IMR-90 (cell line): ENCODE measurements at regions not wholly inside any gene's neighbourhood (a gene's known extent, or its start where the extent isn't known, plus 50 kb on each side); places are given as distances from the start of the nearest gene placed in this dataset.

Experiments
- ATAC-seq: fragments of 200-7000 bp; cut with Tn5 transposase; 2 replicates; pipeline ENCODE4 v1.9.1; 2020; ENCODE audit warnings: low read depth, mild to moderate bottlenecking, moderate library complexity
- BruUV-seq: library from RNA; stranded (reverse); fragments of 400-500 nt; replicated peaks from 2 replicates; lab custom pipeline; 2021; lab: Mats Ljungman, UMichigan
- CTCF ChIA-PET: fragments of 300-600 bp; formaldehyde crosslinking; extraction: SDS; loops from one replicate; lab custom pipeline; 2021; ENCODE audit warnings: antibody characterized with exemption; lab: Yijun Ruan, JAX
- POLR2A ChIA-PET: fragments of 300-600 bp; sonication (Branson Sonifier 250); formaldehyde crosslinking; loops from one replicate; lab custom pipeline; 2022; ENCODE audit warnings: antibody characterized with exemption; ENCODE audit not compliant: unreplicated experiment; lab: Charles Lee
- DNase-seq: peaks from one replicate; pipeline ENCODE4 v3.0.0; 2013
- H2AFZ ChIP-seq: replicated peaks from 2 replicates; pipeline ENCODE3; 2013; ENCODE audit warnings: low read length, mild to moderate bottlenecking; ENCODE audit not compliant: poor library complexity
- H2AK5ac ChIP-seq: 2 replicates; pipeline ENCODE4 v1.6.1; 2013; ENCODE audit warnings: low read depth, low read length, inconsistent platforms
- H2AK9ac ChIP-seq: replicated peaks from 2 replicates; pipeline ENCODE3; 2013; ENCODE audit warnings: mild to moderate bottlenecking, low read depth, low read length, moderate library complexity; ENCODE audit not compliant: poor library complexity
- H2BK120ac ChIP-seq: 2 replicates; pipeline ENCODE4 v1.6.1; 2013; ENCODE audit warnings: low read depth, low read length, inconsistent platforms
- H2BK15ac ChIP-seq: 3 replicates; pipeline ENCODE4 v1.6.1; 2013; ENCODE audit warnings: low read depth, low read length, inconsistent platforms
- H2BK20ac ChIP-seq: 2 replicates; pipeline ENCODE4 v1.6.1; 2013; ENCODE audit warnings: low read depth, mild to moderate bottlenecking, inconsistent platforms, low read length, moderate library complexity
- H2BK5ac ChIP-seq: 2 replicates; pipeline ENCODE4 v1.6.1; 2013; ENCODE audit warnings: mild to moderate bottlenecking, low read depth, low read length, inconsistent platforms; ENCODE audit not compliant: poor library complexity, severe bottlenecking
- H3K14ac ChIP-seq: replicated peaks from 2 replicates; pipeline ENCODE4 v1.6.1; 2013; ENCODE audit warnings: low read depth, low read length, inconsistent platforms
- H3K18ac ChIP-seq: 2 replicates; pipeline ENCODE4 v1.6.1; 2013; ENCODE audit warnings: low read depth, low read length, control low read depth
- H3K23ac ChIP-seq: 2 replicates; pipeline ENCODE4 v1.6.1; 2013; ENCODE audit warnings: low read depth, low read length, inconsistent platforms
- H3K27ac ChIP-seq: 2 replicates; pipeline ENCODE4 v1.5.1; 2013; ENCODE audit warnings: mild to moderate bottlenecking, control low read depth, low read length; ENCODE audit not compliant: insufficient read depth
- H3K27me3 ChIP-seq: 2 replicates; pipeline ENCODE4 v1.6.1; 2013; ENCODE audit warnings: low read length; ENCODE audit not compliant: control insufficient read depth, insufficient read depth
- H3K36me3 ChIP-seq: 2 replicates; pipeline ENCODE4 v1.6.1; 2013; ENCODE audit warnings: low read length, mixed read lengths; ENCODE audit not compliant: control insufficient read depth, insufficient read depth
- H3K4ac ChIP-seq: 2 replicates; pipeline ENCODE4 v1.6.1; 2013; ENCODE audit warnings: low read depth, low read length, inconsistent platforms
- H3K4me1 ChIP-seq: 2 replicates; pipeline ENCODE4 v1.6.1; 2013; ENCODE audit warnings: low read length, mixed read lengths; ENCODE audit not compliant: control insufficient read depth, insufficient read depth
- H3K4me2 ChIP-seq: 2 replicates; pipeline ENCODE4 v1.6.1; 2013; ENCODE audit warnings: low read depth, mild to moderate bottlenecking, control low read depth, low read length, moderate library complexity
- H3K4me3 ChIP-seq: 2 replicates; pipeline ENCODE4 v1.5.1; 2013; ENCODE audit warnings: low read depth, mild to moderate bottlenecking, control low read depth, low read length, moderate library complexity; ENCODE audit not compliant: insufficient read depth
- H3K56ac ChIP-seq: 2 replicates; pipeline ENCODE4 v1.6.1; 2013; ENCODE audit warnings: low read length, inconsistent platforms; ENCODE audit not compliant: insufficient read depth; ENCODE audit errors: extremely low read depth
- H3K79me1 ChIP-seq, 2 experiments: 2 replicates each; pipeline ENCODE4 v1.6.1; 2013; ENCODE audit warnings: low read length in 2 of 2, inconsistent platforms in 1 of 2, low read depth in 1 of 2
- H3K9ac ChIP-seq: 2 replicates; pipeline ENCODE4 v1.6.1; 2013; ENCODE audit warnings: low read depth, low read length, control low read depth
- H3K9me1 ChIP-seq: 2 replicates; pipeline ENCODE4 v1.6.1; 2013; ENCODE audit warnings: low read length, inconsistent platforms; ENCODE audit not compliant: insufficient read depth
- H3K9me3 ChIP-seq: 2 replicates; pipeline ENCODE4 v1.6.1; 2013; ENCODE audit warnings: low read length; ENCODE audit not compliant: control insufficient read depth, insufficient read depth
- H4K20me1 ChIP-seq: 2 replicates; pipeline ENCODE4 v1.6.1; 2013; ENCODE audit warnings: low read length, inconsistent platforms; ENCODE audit not compliant: insufficient read depth
- H4K5ac ChIP-seq: 2 replicates; pipeline ENCODE4 v1.6.1; 2013; ENCODE audit warnings: mild to moderate bottlenecking, low read depth, low read length, control low read depth
- H4K8ac ChIP-seq, 2 experiments: 2 replicates each; pipeline ENCODE4 v1.6.1; 2013; ENCODE audit warnings: low read depth in 2 of 2, low read length in 2 of 2, control low read depth in 1 of 2, inconsistent platforms in 1 of 2
- H4K91ac ChIP-seq: 2 replicates; pipeline ENCODE4 v1.6.1; 2013; ENCODE audit warnings: low read depth, low read length, inconsistent platforms; ENCODE audit not compliant: insufficient read depth
- BHLHE40 ChIP-seq: fragments of 150-350 bp; IDR thresholded peaks from 2 replicates; pipeline ENCODE4 v1.6.1; 2016; ENCODE audit warnings: mild to moderate bottlenecking, low read depth, low read length
- CEBPB ChIP-seq: IDR thresholded peaks from 2 replicates; pipeline ENCODE4 v1.6.1; 2012; ENCODE audit warnings: low read depth, low read length, improper control_type of control experiment
- CHD1 ChIP-seq: IDR thresholded peaks from 2 replicates; pipeline ENCODE4 v1.6.1; 2012; ENCODE audit warnings: low read depth, low read length, improper control_type of control experiment
- CTCF ChIP-seq: conservative IDR thresholded peaks from 2 replicates; pipeline ENCODE4 v1.5.1; 2012; ENCODE audit warnings: mild to moderate bottlenecking, low read depth, low read length, improper control_type of control experiment
- ELK1 ChIP-seq: fragments of 150-350 bp; IDR thresholded peaks from 2 replicates; pipeline ENCODE4 v1.6.1; 2016; ENCODE audit warnings: low read depth, mild to moderate bottlenecking, low read length, moderate library complexity, borderline replicate concordance
- MAFK ChIP-seq: IDR thresholded peaks from 2 replicates; pipeline ENCODE4 v1.6.1; 2012; ENCODE audit warnings: low read depth, low read length, improper control_type of control experiment
- MAZ ChIP-seq: IDR thresholded peaks from 2 replicates; pipeline ENCODE4 v1.6.1; 2012; ENCODE audit warnings: low read depth, mild to moderate bottlenecking, low read length, improper control_type of control experiment, moderate library complexity, borderline replicate concordance
- MXI1 ChIP-seq: IDR thresholded peaks from 2 replicates; pipeline ENCODE4 v1.6.1; 2012; ENCODE audit warnings: low read depth, mild to moderate bottlenecking, low read length, moderate library complexity, borderline replicate concordance
- NFE2L2 ChIP-seq: fragments of 150-350 bp; IDR thresholded peaks from 2 replicates; pipeline ENCODE4 v1.6.1; 2016; ENCODE audit warnings: low read depth, mild to moderate bottlenecking, low read length
- POLR2A ChIP-seq: IDR thresholded peaks from 2 replicates; pipeline ENCODE4 v1.6.1; 2012; ENCODE audit warnings: mild to moderate bottlenecking, low read depth, low read length
- RAD21 ChIP-seq: IDR thresholded peaks from 2 replicates; pipeline ENCODE4 v1.6.1; 2012; ENCODE audit warnings: low read length, improper control_type of control experiment
- RCOR1 ChIP-seq: IDR thresholded peaks from 2 replicates; pipeline ENCODE4 v1.6.1; 2012; ENCODE audit warnings: mild to moderate bottlenecking, low read length, improper control_type of control experiment; ENCODE audit not compliant: insufficient replicate concordance
- RFX5 ChIP-seq: IDR thresholded peaks from 2 replicates; pipeline ENCODE4 v1.8.0; 2012; ENCODE audit warnings: low read depth, mild to moderate bottlenecking, low read length, moderate library complexity
- SMC3 ChIP-seq: fragments of 150-350 bp; IDR thresholded peaks from 2 replicates; pipeline ENCODE4 v1.6.1; 2016; ENCODE audit warnings: low read depth, mild to moderate bottlenecking, antibody characterized with exemption, low read length, moderate library complexity
- USF2 ChIP-seq: fragments of 150-350 bp; IDR thresholded peaks from 2 replicates; pipeline ENCODE4 v1.6.1; 2017; ENCODE audit warnings: mild to moderate bottlenecking, antibody characterized with exemption, low read length, low read depth
- WGBS, 2 experiments: methylation state at CpG; one replicate each; pipeline versions ENCODE4 v1.1.5 to v1.1.7; 2013; ENCODE audit warnings: missing lambda C conversion rate in 2 of 2; ENCODE audit not compliant: insufficient read length in 1 of 2; ENCODE audit errors: extremely low coverage in 2 of 2; 5-methylcytosine and 5-hydroxymethylcytosine counted together
- dilution Hi-C: fragments of 300-500 bp; cut with HindIII; formaldehyde crosslinking; loops from one replicate; pipeline ENCODE4 v1.14.3; 2018; ENCODE audit warnings: low sequenced_read_pairs; ENCODE audit not compliant: unreplicated experiment
- in situ Hi-C: fragments of 300-500 bp; cut with MboI; formaldehyde crosslinking; loops from 3 replicates; pipeline ENCODE4 v1.14.3; 2019; ENCODE audit warnings: low sequenced_read_pairs, inconsistent platforms, mixed read lengths
- intact Hi-C: fragments of 100-400 bp; cut with micrococcal nuclease; formaldehyde crosslinking; loops from 2 replicates; pipeline ENCODE4 v1.10.0; 2022

GRCh38 chr9:71594541-71594940 is 173.8 kb downstream of the CEMIP2 start:
- Histone ChIP-seq H3K9ac (no peak overlapping the region), H4K5ac (no peak overlapping the region), H3K27me3 (no peaks in the 10 kb centered on the region), H3K9me3 (no peaks in the 10 kb centered on the region), H3K27ac (no peak overlapping the region), H2BK15ac (no peak overlapping the region), H3K4ac (no peak overlapping the region), H3K36me3 (no peaks in the 10 kb centered on the region), H3K4me3 (no peak overlapping the region), H3K9me1 (no peaks in the 10 kb centered on the region), H4K20me1 (no peaks in the 10 kb centered on the region), H4K8ac (no peak overlapping the region), H3K23ac (no peak overlapping the region), H3K56ac (no peak overlapping the region), H2AFZ (no peak overlapping the region), H3K4me1 (no peaks in the 10 kb centered on the region), H2BK20ac (no peak overlapping the region), H3K14ac (no peak overlapping the region), H2BK120ac (no peak overlapping the region), H4K91ac (no peak overlapping the region), H2BK5ac (no peak overlapping the region), H3K4me2 (no peak overlapping the region), H2AK9ac (no peak overlapping the region), H3K18ac (no peak overlapping the region), H2AK5ac (no peak overlapping the region), H3K79me1 (no peaks in the 10 kb centered on the region)
- ChIA-PET CTCF (interaction anchor here (1.5 kb wide), 1 partner anchor 9 kb away, joined by 4 read pairs; no protein-coding TSS in a partner anchor), POLR2A (no interaction called here)
- dilution Hi-C loops = no loop called here
- no peak for TF ChIP-seq MXI1
- no peak for TF ChIP-seq NFE2L2
- TF ChIP-seq CEBPB = no peak
- TF ChIP-seq RCOR1 = no peak
- no peak for TF ChIP-seq CTCF
- no peak for TF ChIP-seq SMC3
- TF ChIP-seq BHLHE40 = no peak
- no peak for TF ChIP-seq ELK1
- no peak for TF ChIP-seq POLR2A
- no peak for TF ChIP-seq RFX5
- no peak for TF ChIP-seq RAD21
- TF ChIP-seq MAZ = no peak
- TF ChIP-seq USF2 = no peak
- no peak for TF ChIP-seq CHD1
- no peak for TF ChIP-seq MAFK
- ATAC-seq (no peak), DNase-seq (no peak)
- in situ Hi-C loops = no loop called here
- intact Hi-C loops = no loop called here
- no CpG with 5 or more reads among the region's 3 CpGs for WGBS, 2 experiments
- BruUV-seq = no TSS peak
